ENCODE measurements at regions not wholly inside any gene's neighbourhood (a gene's known extent, or its start where the extent isn't known, plus 50 kb on each side); places are given as distances from the start of the nearest gene placed in this dataset.
"Not testable (repeated sequence)": the region's sequence is repeated elsewhere in the genome, so short reads cannot be mapped to it uniquely, and the experiment has no call there.

GRCh38 chr6:33507261-33507660 is 52.9 kb downstream of the ZBTB9 start:
- Mint-ChIP-seq H3K27me3 (peaks cover 38% of the 10 kb centered on the region), H3K9me3 (peaks cover 2% of the 10 kb centered on the region), H3K4me3 (no peak overlapping the region), H3K4me1 (peaks cover 5% of the 10 kb centered on the region), H3K36me3 (no peaks in the 10 kb centered on the region), H3K27ac (no peak overlapping the region)
- CTCF ChIA-PET: interaction anchor here (0.7 kb wide), 1 partner anchor 592 kb away, joined by 3 read pairs; no protein-coding TSS in a partner anchor
- no peak for DNase-seq

- DNase-seq: no peak
- Mint-ChIP-seq H3K36me3 (no peaks in the 10 kb centered on the region), H3K9me3 (no peaks in the 10 kb centered on the region), H3K27me3 (peaks cover 58% of the 10 kb centered on the region), H3K4me1 (peaks cover 8% of the 10 kb centered on the region), H3K27ac (no peak overlapping the region), H3K4me3 (no peak overlapping the region)
- CTCF ChIA-PET: interaction anchor here (0.6 kb wide), 1 partner anchor 29 kb away, joined by 3 read pairs; no protein-coding TSS in a partner anchor
Observed at GRCh38 chr6:33508935-33509926, 54.9 kb downstream of the ZBTB9 start.

- H3K27me3 Mint-ChIP-seq: peaks cover 76% of the 10 kb centered on the region
- CTCF ChIA-PET: no interaction called here
- H3K36me3 Mint-ChIP-seq: no peaks in the 10 kb centered on the region
- DNase-seq: no peak
- no peak overlapping the region for H3K4me3 Mint-ChIP-seq
- no peaks in the 10 kb centered on the region for H3K9me3 Mint-ChIP-seq
- H3K27ac Mint-ChIP-seq: no peak overlapping the region
- peaks cover 11% of the 10 kb centered on the region for H3K4me1 Mint-ChIP-seq
Observed at GRCh38 chr6:33513213-33513612, 58.8 kb downstream of the ZBTB9 start.

- Mint-ChIP-seq H3K36me3 (no peaks in the 10 kb centered on the region), H3K27ac (no peak overlapping the region), H3K9me3 (no peaks in the 10 kb centered on the region), H3K27me3 (peaks cover 64% of the 10 kb centered on the region), H3K4me1 (peaks cover 11% of the 10 kb centered on the region), H3K4me3 (no peak overlapping the region)
- CTCF ChIA-PET: no interaction called here
- no peak for DNase-seq
Observed at GRCh38 chr6:33516726-33517125, 62.4 kb downstream of the ZBTB9 start.

- H3K27me3 Mint-ChIP-seq: peaks cover 25% of the 10 kb centered on the region
- H3K36me3 Mint-ChIP-seq, H3K4me1 Mint-ChIP-seq, H3K4me3 Mint-ChIP-seq, DNase-seq, H3K27ac Mint-ChIP-seq, H3K9me3 Mint-ChIP-seq: not testable (repeated sequence)
- CTCF ChIA-PET: interaction anchor here (0.8 to 0.9 kb wide), 2 partner anchors 9 to 34 kb away, joined by 3 read pairs; no protein-coding TSS in a partner anchor
Observed at GRCh38 chr6:33520636-33521488, 59.2 kb downstream of the BAK1 start.

- CTCF ChIA-PET: no interaction called here
- peaks cover 21% of the 10 kb centered on the region for H3K27me3 Mint-ChIP-seq
- H3K27ac Mint-ChIP-seq: no peak overlapping the region
Observed at GRCh38 chr6:33521489-33522091, 58.5 kb downstream of the BAK1 start.

More at GRCh38 chr6:33521489-33522091, 58.5 kb downstream of the BAK1 start:
- DNase-seq: no peak
- H3K9me3 Mint-ChIP-seq: no peaks in the 10 kb centered on the region
- no peaks in the 10 kb centered on the region for H3K4me1 Mint-ChIP-seq
- H3K36me3 Mint-ChIP-seq: no peaks in the 10 kb centered on the region
- H3K4me3 Mint-ChIP-seq: no peak overlapping the region
